Vagina (tissue), 2 donors: ENCODE measurements at regions not wholly inside any gene's neighbourhood (a gene's known extent, or its start where the extent isn't known, plus 50 kb on each side); places are given as distances from the start of the nearest gene placed in this dataset.

Experiments used
- CTCF ChIP-seq, 3 experiments: fragments of 450-650 bp in 2 of 3; fragments of 200-600 bp in 1 of 3; sonication (generic) in 1 of 3; IDR thresholded peaks; one replicate each; pipeline ENCODE4 v1.5.1; 2017 to 2019; ENCODE audit warnings: antibody characterized with exemption in 3 of 3, mild to moderate bottlenecking in 2 of 3, moderate library complexity in 2 of 3
- POLR2A ChIP-seq, 2 donors: fragments of 450-650 bp; IDR thresholded peaks; one replicate each; pipeline ENCODE4 v1.6.1; 2017; ENCODE audit warnings: antibody characterized with exemption in 2 of 2, mild to moderate bottlenecking in 2 of 2, moderate library complexity in 2 of 2
- POLR2AphosphoS5 ChIP-seq, 2 donors: sonication (generic); formaldehyde crosslinking; IDR thresholded peaks; one replicate each; pipeline ENCODE4 v1.9.0; 2017; ENCODE audit warnings: antibody characterized with exemption in 2 of 2, mild to moderate bottlenecking in 2 of 2, low read depth in 1 of 2; ENCODE audit not compliant: insufficient read depth in 1 of 2

DNA sequence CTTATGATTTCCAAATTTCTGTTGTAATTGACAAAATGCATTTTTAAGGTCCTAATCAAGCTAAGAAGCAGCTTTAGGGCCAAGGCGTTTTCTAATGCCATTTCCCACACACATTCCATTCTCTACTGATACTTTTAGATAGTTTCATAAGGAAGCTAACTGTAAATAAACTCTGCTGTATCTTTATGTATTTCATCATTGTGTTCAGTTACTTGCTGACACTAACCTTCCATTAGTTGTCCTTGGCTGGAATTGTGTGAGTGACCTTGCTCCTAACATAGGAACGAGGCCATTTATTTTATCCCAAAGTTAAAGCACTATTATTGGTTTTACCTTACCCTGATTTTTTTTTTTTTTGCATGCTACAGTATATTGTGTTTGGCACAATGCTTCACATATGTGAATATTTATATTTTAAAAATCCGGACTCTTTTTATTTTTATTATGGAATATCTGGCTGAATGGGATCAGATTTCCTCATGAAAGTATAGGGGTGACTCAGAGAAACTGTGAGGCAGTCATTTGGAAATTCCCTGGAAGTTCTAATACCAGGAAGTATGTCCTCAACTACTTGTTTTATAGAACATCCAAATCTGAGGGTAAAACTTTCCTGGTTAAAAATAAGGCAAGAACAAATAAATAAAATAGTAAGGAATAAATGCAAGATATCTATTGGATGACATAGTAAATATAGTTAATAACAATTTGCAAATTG lies 62.7 kb upstream of the SORBS2 start:
- no peak for TF ChIP-seq POLR2A (IDR thresholded peaks at IDR 0.05)
- no peak for TF ChIP-seq POLR2AphosphoS5 (IDR thresholded peaks at IDR 0.05; ENCODE audit: insufficient read depth in 1 of 2, low read depth in 1 of 2)
- no peak for TF ChIP-seq CTCF (IDR thresholded peaks at IDR 0.05)
